Thyroid gland (tissue), 4 donors: ENCODE measurements at regions not wholly inside any gene's neighbourhood (a gene's known extent, or its start where the extent isn't known, plus 50 kb on each side); places are given as distances from the start of the nearest gene placed in this dataset.
"Not testable (repeated sequence)": the region's sequence is repeated elsewhere in the genome, so short reads cannot be mapped to it uniquely, and the experiment has no call there.

Experiments used
- CTCF ChIP-seq, 6 experiments: fragments of 200-600 bp in 3 of 6; fragments of 450-650 bp in 3 of 6; sonication (generic) in 3 of 6; IDR thresholded peaks; one replicate each; pipeline ENCODE4 v1.5.1; 2016 to 2019; ENCODE audit warnings: antibody characterized with exemption in 6 of 6, mild to moderate bottlenecking in 2 of 6, inconsistent platforms in 1 of 6, moderate library complexity in 1 of 6
- POLR2A ChIP-seq, 2 donors: fragments of 450-650 bp; IDR thresholded peaks; one replicate each; pipeline ENCODE4 v1.6.1; 2017; ENCODE audit warnings: antibody characterized with exemption in 2 of 2, mild to moderate bottlenecking in 2 of 2, moderate library complexity in 1 of 2

DNA sequence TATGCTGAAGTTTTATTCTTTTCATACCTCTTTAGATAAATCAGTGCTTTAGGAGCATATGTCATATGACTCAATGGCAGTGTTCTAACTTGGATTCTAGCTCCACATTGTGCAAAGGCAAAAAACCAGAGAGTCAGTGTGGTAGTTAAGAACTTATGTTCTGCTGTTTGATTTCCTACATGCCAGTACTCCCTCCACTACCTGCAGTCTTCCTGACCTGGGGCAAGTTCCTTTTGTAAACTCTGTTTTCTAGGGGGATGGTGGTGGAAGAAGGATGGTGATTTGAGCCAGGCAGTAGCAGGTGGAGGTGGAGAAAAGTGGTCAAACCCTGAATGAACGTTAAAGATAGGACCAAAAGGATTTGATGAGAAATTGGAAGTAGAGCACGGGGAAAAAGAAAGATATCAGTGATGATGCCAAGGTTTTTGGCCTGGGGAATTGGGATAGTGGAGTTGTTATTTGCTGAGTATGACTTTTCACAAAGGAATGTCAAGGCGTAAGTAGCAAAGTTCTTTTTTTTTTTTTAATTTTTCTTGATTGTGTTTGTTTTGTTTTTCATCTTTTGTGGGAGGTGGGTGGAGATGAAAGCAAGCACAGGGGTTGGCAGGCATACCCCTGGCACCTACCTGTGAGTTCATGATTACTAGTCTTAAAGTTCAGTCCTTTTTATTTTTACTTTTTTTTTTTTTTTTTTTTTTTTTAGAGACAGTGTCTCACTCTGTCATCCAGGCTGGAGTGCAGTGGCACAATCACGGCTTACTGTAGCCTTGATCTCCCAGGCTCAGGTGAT, 82.3 kb downstream of the SYT15B start:
- not testable (repeated sequence) for TF ChIP-seq POLR2A, CTCF (IDR thresholded peaks at IDR 0.05)
